ENCODE measurements at regions not wholly inside any gene's neighbourhood (a gene's known extent, or its start where the extent isn't known, plus 50 kb on each side); places are given as distances from the start of the nearest gene placed in this dataset.

GRCh38 chr17:31746884-31747495, 112.1 kb downstream of the COPRS start:
- TF ChIP-seq, protein P1, sequence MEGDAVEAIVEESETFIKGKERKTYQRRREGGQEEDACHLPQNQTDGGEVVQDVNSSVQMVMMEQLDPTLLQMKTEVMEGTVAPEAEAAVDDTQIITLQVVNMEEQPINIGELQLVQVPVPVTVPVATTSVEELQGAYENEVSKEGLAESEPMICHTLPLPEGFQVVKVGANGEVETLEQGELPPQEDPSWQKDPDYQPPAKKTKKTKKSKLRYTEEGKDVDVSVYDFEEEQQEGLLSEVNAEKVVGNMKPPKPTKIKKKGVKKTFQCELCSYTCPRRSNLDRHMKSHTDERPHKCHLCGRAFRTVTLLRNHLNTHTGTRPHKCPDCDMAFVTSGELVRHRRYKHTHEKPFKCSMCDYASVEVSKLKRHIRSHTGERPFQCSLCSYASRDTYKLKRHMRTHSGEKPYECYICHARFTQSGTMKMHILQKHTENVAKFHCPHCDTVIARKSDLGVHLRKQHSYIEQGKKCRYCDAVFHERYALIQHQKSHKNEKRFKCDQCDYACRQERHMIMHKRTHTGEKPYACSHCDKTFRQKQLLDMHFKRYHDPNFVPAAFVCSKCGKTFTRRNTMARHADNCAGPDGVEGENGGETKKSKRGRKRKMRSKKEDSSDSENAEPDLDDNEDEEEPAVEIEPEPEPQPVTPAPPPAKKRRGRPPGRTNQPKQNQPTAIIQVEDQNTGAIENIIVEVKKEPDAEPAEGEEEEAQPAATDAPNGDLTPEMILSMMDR (IDR thresholded peaks at IDR 0.05 in 4 of 5, conservative IDR thresholded peaks at IDR 0.05 in 1 of 5) = no peak
- TF ChIP-seq POLR2A (IDR thresholded peaks at IDR 0.05) = no peak

All from gastrocnemius medialis (tissue), 4 donors.